ENCODE measurements at regions not wholly inside any gene's neighbourhood (a gene's known extent, or its start where the extent isn't known, plus 50 kb on each side); places are given as distances from the start of the nearest gene placed in this dataset.

DNA sequence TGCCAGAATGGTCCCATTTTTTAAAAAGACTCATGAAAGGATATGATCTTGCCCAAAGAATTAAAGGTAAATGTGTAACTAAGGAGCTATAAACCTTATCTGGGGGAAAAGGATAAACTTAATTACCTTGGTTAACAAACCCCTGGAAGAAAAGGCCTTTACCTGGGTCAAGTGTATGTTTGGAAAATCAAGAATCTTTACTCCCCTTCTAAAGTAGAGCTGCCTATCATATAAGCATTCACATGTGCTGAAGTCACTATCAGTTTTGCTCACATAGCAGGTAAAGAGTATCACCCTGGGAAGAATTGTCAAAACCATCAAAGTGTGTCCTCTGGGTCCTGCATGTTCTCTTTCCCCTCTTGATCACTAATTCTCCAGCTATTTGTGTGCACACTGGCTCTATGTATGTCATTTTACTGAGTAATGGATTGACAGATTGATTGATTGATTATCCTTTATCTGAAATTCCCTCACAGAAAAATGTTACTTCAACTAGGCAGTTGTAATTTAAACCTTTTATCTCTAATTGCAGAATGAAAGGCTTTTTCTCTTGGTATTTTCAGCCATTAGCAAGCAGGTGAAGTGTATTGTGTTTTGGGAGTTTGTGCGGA is 199.4 kb downstream of the NOL4 start:
- POLR2A ChIA-PET = no interaction called here
- no peaks in the 10 kb centered on the region for H3K4me1 ChIP-seq (ENCODE audit: control extremely low read depth in 1 of 4, control insufficient read depth in 4 of 4, insufficient read depth in 4 of 4, low read length in 3 of 4)
- H3K27me3 ChIP-seq (replicated peaks in 2 of 5; ENCODE audit: control insufficient read depth in 4 of 5, insufficient read depth in 5 of 5, low read length in 4 of 5) = peaks cover 0 to 4% (median 0%) of the 10 kb centered on the region in 5 experiments
- CTCF ChIA-PET = no interaction called here
- no peak overlapping the region for H3K27ac ChIP-seq (ENCODE audit: insufficient read depth in 1 of 2, low read depth in 1 of 2, low read length in 2 of 2, poor library complexity in 1 of 2, severe bottlenecking in 2 of 2)
- WGBS (ENCODE audit: insufficient coverage) = no CpG with 5 or more reads among the region's 1 CpG
- DNase-seq = no peak
- no peaks in the 10 kb centered on the region for H3K36me3 ChIP-seq (ENCODE audit: control insufficient read depth in 4 of 4, insufficient read depth in 4 of 4, low read length in 3 of 4)
- H3K4me3 ChIP-seq (ENCODE audit: control insufficient read depth in 1 of 7, extremely low read depth in 1 of 7, insufficient read depth in 4 of 7, low read depth in 2 of 7, low read length in 6 of 7) = no peak overlapping the region
- no peaks in the 10 kb centered on the region for H3K9me3 ChIP-seq (ENCODE audit: control extremely low read depth in 1 of 5, control insufficient read depth in 4 of 5, insufficient read depth in 2 of 5, low read depth in 1 of 5, low read length in 4 of 5)

DNA sequence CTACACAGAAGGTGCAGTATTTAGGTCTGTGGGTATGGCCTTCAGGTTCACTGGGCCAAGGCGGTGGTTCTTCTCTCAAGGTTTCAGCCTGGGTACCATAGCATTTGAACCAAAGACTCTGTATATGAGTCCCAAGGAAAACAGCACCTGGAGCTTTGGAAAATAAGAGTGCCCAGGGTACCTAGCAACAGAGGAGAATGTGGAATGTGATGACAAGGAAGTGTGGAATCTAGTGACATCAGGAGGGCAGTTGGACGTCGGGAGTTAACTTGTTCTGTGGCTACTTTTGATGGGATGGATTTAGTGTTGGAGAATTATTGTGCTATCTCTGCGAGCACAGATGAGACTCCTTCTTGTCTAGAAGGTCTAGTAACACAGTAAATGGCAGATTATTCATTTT is 201.2 kb downstream of the NOL4 start:
- CTCF ChIA-PET = no interaction called here
- POLR2A ChIA-PET = no interaction called here

DNA sequence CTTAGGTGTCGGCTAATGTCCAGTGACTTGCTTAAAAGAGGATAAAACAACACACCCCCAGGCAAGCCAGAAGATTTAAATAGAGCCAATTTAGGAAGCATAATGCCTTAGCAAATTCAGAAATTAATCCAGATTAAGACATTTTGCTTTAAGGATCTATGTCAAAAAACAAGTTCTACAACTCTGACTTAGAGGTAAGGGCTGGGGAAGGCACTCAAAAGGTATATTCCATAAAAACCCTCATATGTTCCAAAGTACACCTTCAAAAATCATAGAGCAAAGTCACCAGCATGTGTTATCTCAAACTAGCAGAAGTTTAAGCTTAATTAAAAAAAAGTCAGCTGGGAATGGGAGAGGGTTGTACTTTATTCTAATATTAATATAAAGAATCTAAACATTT is 206.4 kb downstream of the NOL4 start:
- H3K27me3 ChIP-seq (replicated peaks in 2 of 5; ENCODE audit: control insufficient read depth in 4 of 5, insufficient read depth in 5 of 5, low read length in 4 of 5) = no peaks in the 10 kb centered on the region
- H3K4me3 ChIP-seq (ENCODE audit: control insufficient read depth in 1 of 7, extremely low read depth in 1 of 7, insufficient read depth in 4 of 7, low read depth in 2 of 7, low read length in 6 of 7) = no peak overlapping the region
- ChIA-PET CTCF (no interaction called here), POLR2A (no interaction called here)
- no peaks in the 10 kb centered on the region for H3K4me1 ChIP-seq (ENCODE audit: control extremely low read depth in 1 of 4, control insufficient read depth in 4 of 4, insufficient read depth in 4 of 4, low read length in 3 of 4)
- no peaks in the 10 kb centered on the region for H3K9me3 ChIP-seq (ENCODE audit: control extremely low read depth in 1 of 5, control insufficient read depth in 4 of 5, insufficient read depth in 2 of 5, low read depth in 1 of 5, low read length in 4 of 5)
- no peak for DNase-seq
- H3K27ac ChIP-seq (ENCODE audit: insufficient read depth in 1 of 2, low read depth in 1 of 2, low read length in 2 of 2, poor library complexity in 1 of 2, severe bottlenecking in 2 of 2) = no peak overlapping the region
- no peaks in the 10 kb centered on the region for H3K36me3 ChIP-seq (ENCODE audit: control insufficient read depth in 4 of 4, insufficient read depth in 4 of 4, low read length in 3 of 4)
- 80% methylated on average over 1 of the region's 1 CpG for WGBS (ENCODE audit: insufficient coverage)

More for the DNA sequence above, 201.2 kb downstream of the NOL4 start:
- Histone ChIP-seq H3K36me3 (ENCODE audit: control insufficient read depth in 4 of 4, insufficient read depth in 4 of 4, low read length in 3 of 4) (no peaks in the 10 kb centered on the region), H3K9me3 (ENCODE audit: control extremely low read depth in 1 of 5, control insufficient read depth in 4 of 5, insufficient read depth in 2 of 5, low read depth in 1 of 5, low read length in 4 of 5) (no peaks in the 10 kb centered on the region), H3K27me3 (replicated peaks in 2 of 5; ENCODE audit: control insufficient read depth in 4 of 5, insufficient read depth in 5 of 5, low read length in 4 of 5) (peaks cover 0 to 4% (median 0%) of the 10 kb centered on the region in 5 experiments), H3K4me1 (ENCODE audit: control extremely low read depth in 1 of 4, control insufficient read depth in 4 of 4, insufficient read depth in 4 of 4, low read length in 3 of 4) (no peaks in the 10 kb centered on the region), H3K4me3 (ENCODE audit: control insufficient read depth in 1 of 7, extremely low read depth in 1 of 7, insufficient read depth in 4 of 7, low read depth in 2 of 7, low read length in 6 of 7) (no peak overlapping the region), H3K27ac (ENCODE audit: insufficient read depth in 1 of 2, low read depth in 1 of 2, low read length in 2 of 2, poor library complexity in 1 of 2, severe bottlenecking in 2 of 2) (no peak overlapping the region)
- DNase-seq = no peak
- WGBS (ENCODE audit: insufficient coverage) = 77% methylated on average over 3 of the region's 4 CpGs

DNA sequence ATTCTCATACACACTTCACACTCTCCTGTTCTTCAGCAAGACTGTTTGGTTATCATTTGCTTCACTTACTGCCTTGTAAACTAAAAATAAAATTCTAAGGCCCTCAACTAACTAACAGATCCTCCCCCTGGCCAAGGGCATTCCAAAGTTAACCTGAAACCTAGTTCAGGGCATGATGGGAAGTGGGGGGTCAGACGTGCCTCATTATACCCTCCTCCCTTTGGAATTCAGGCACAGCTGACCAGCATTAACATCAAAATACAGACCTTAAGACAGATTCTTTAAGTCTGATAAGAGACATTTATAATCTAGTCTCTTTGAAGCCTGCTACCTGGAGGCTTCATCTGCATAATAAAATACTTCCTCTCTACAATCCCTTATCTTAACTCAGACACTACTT is 221.0 kb downstream of the NOL4 start:
- H3K27me3 ChIP-seq (replicated peaks in 2 of 5; ENCODE audit: control insufficient read depth in 4 of 5, insufficient read depth in 5 of 5, low read length in 4 of 5) = no peaks in the 10 kb centered on the region
- no CpG with 5 or more reads among the region's 1 CpG for WGBS (ENCODE audit: insufficient coverage)
- POLR2A ChIA-PET = no interaction called here
- no peaks in the 10 kb centered on the region for H3K36me3 ChIP-seq (ENCODE audit: control insufficient read depth in 4 of 4, insufficient read depth in 4 of 4, low read length in 3 of 4)
- CTCF ChIA-PET = no interaction called here
- H3K4me3 ChIP-seq (ENCODE audit: control insufficient read depth in 1 of 7, extremely low read depth in 1 of 7, insufficient read depth in 4 of 7, low read depth in 2 of 7, low read length in 6 of 7) = no peak overlapping the region
- no peak for DNase-seq
- H3K4me1 ChIP-seq (ENCODE audit: control extremely low read depth in 1 of 4, control insufficient read depth in 4 of 4, insufficient read depth in 4 of 4, low read length in 3 of 4) = no peaks in the 10 kb centered on the region
- no peaks in the 10 kb centered on the region for H3K9me3 ChIP-seq (ENCODE audit: control extremely low read depth in 1 of 5, control insufficient read depth in 4 of 5, insufficient read depth in 2 of 5, low read depth in 1 of 5, low read length in 4 of 5)
- H3K27ac ChIP-seq (ENCODE audit: insufficient read depth in 1 of 2, low read depth in 1 of 2, low read length in 2 of 2, poor library complexity in 1 of 2, severe bottlenecking in 2 of 2) = no peak overlapping the region

DNA sequence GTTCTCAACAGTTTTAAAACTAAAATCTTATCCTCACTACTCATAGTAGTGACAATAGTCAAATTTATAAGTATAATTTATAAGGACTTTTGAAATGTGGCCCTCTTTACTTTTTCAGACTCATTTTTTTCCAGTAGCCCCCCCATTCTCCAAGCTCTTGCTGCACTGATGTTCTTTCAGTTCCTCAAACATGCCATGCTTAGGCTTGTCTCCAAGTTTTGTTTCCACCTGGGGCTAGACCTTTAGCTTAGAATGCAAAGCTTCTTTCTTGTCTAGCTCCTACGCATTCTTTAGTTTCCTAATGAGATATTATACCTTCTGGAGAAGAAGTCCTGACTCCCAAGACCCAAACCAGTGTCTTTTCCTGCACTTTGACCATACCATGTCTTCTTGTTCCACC is 222.6 kb downstream of the NOL4 start:
- no peaks in the 10 kb centered on the region for H3K9me3 ChIP-seq (ENCODE audit: control extremely low read depth in 1 of 5, control insufficient read depth in 4 of 5, insufficient read depth in 2 of 5, low read depth in 1 of 5, low read length in 4 of 5)
- no peak for DNase-seq
- H3K36me3 ChIP-seq (ENCODE audit: control insufficient read depth in 4 of 4, insufficient read depth in 4 of 4, low read length in 3 of 4) = no peaks in the 10 kb centered on the region
- ChIA-PET CTCF (no interaction called here), POLR2A (no interaction called here)
- no peak overlapping the region for H3K27ac ChIP-seq (ENCODE audit: insufficient read depth in 1 of 2, low read depth in 1 of 2, low read length in 2 of 2, poor library complexity in 1 of 2, severe bottlenecking in 2 of 2)
- 75% methylated on average over 1 of the region's 1 CpG for WGBS (ENCODE audit: insufficient coverage)
- H3K4me1 ChIP-seq (ENCODE audit: control extremely low read depth in 1 of 4, control insufficient read depth in 4 of 4, insufficient read depth in 4 of 4, low read length in 3 of 4) = no peaks in the 10 kb centered on the region
- no peak overlapping the region for H3K4me3 ChIP-seq (ENCODE audit: control insufficient read depth in 1 of 7, extremely low read depth in 1 of 7, insufficient read depth in 4 of 7, low read depth in 2 of 7, low read length in 6 of 7)
- H3K27me3 ChIP-seq (replicated peaks in 2 of 5; ENCODE audit: control insufficient read depth in 4 of 5, insufficient read depth in 5 of 5, low read length in 4 of 5) = no peaks in the 10 kb centered on the region

DNA sequence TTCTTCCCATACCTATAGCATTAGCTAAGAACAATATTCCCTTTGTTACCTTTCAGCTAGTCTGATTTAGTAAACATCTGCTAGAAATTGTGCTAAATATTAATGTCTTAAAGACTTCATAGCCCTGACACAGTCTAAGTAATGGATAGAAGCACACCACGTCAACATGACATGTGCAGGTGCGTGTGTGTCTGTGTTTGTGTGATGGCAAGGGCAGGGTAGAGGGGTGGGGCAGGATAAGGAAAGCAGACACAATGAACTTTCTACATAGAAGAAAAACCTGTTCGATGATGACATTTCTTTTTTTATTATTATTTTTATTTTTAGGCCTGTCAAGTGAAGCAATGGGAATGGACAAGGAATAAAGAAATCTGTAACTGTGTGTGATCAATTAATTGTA is 223.3 kb downstream of the NOL4 start:
- Histone ChIP-seq H3K4me3 (ENCODE audit: control insufficient read depth in 1 of 7, extremely low read depth in 1 of 7, insufficient read depth in 4 of 7, low read depth in 2 of 7, low read length in 6 of 7) (no peak overlapping the region), H3K27me3 (replicated peaks in 2 of 5; ENCODE audit: control insufficient read depth in 4 of 5, insufficient read depth in 5 of 5, low read length in 4 of 5) (no peaks in the 10 kb centered on the region), H3K27ac (ENCODE audit: insufficient read depth in 1 of 2, low read depth in 1 of 2, low read length in 2 of 2, poor library complexity in 1 of 2, severe bottlenecking in 2 of 2) (no peak overlapping the region), H3K4me1 (ENCODE audit: control extremely low read depth in 1 of 4, control insufficient read depth in 4 of 4, insufficient read depth in 4 of 4, low read length in 3 of 4) (no peaks in the 10 kb centered on the region), H3K9me3 (ENCODE audit: control extremely low read depth in 1 of 5, control insufficient read depth in 4 of 5, insufficient read depth in 2 of 5, low read depth in 1 of 5, low read length in 4 of 5) (no peaks in the 10 kb centered on the region), H3K36me3 (ENCODE audit: control insufficient read depth in 4 of 4, insufficient read depth in 4 of 4, low read length in 3 of 4) (no peaks in the 10 kb centered on the region)
- WGBS (ENCODE audit: insufficient coverage) = no CpG with 5 or more reads among the region's 3 CpGs
- ChIA-PET POLR2A (no interaction called here), CTCF (no interaction called here)
- no peak for DNase-seq

DNA sequence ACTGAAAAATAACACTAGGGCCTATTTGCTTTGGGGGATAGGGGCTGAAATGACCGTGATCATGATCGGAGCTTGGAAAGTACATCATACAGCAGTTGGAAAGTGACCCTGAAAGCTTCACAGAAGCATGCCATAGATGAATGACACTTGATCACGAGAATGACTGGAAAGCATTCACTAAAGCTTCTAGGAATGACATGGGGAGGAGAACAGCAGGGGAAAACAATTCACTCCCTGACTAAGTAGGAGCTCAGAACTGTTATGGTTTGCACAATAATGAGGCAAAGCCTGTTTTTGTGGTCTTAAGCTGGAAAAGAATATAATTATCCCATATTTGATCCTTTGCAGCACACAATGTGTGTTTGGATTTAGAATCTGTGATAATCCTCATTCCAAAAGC is 237.5 kb downstream of the NOL4 start:
- H3K4me1 ChIP-seq (ENCODE audit: control extremely low read depth in 1 of 4, control insufficient read depth in 4 of 4, insufficient read depth in 4 of 4, low read length in 3 of 4) = no peaks in the 10 kb centered on the region
- DNase-seq = no peak
- WGBS (ENCODE audit: insufficient coverage) = 84% methylated on average over 3 of the region's 3 CpGs
- no peaks in the 10 kb centered on the region for H3K27me3 ChIP-seq (replicated peaks in 2 of 5; ENCODE audit: control insufficient read depth in 4 of 5, insufficient read depth in 5 of 5, low read length in 4 of 5)
- no peak overlapping the region for H3K4me3 ChIP-seq (ENCODE audit: control insufficient read depth in 1 of 7, extremely low read depth in 1 of 7, insufficient read depth in 4 of 7, low read depth in 2 of 7, low read length in 6 of 7)
- H3K9me3 ChIP-seq (ENCODE audit: control extremely low read depth in 1 of 5, control insufficient read depth in 4 of 5, insufficient read depth in 2 of 5, low read depth in 1 of 5, low read length in 4 of 5) = no peaks in the 10 kb centered on the region
- H3K36me3 ChIP-seq (ENCODE audit: control insufficient read depth in 4 of 4, insufficient read depth in 4 of 4, low read length in 3 of 4) = no peaks in the 10 kb centered on the region
- H3K27ac ChIP-seq (ENCODE audit: insufficient read depth in 1 of 2, low read depth in 1 of 2, low read length in 2 of 2, poor library complexity in 1 of 2, severe bottlenecking in 2 of 2) = no peak overlapping the region
- ChIA-PET CTCF (no interaction called here), POLR2A (no interaction called here)
